22Rv1 (cell line): ENCODE measurements at regions not wholly inside any gene's neighbourhood (a gene's known extent, or its start where the extent isn't known, plus 50 kb on each side); places are given as distances from the start of the nearest gene placed in this dataset.

Experiments
- H3K27ac ChIP-seq: fragments of 450-650 bp; 2 replicates; pipeline ENCODE4 v1.5.1; 2017
- CTCF ChIP-seq: fragments of 450-650 bp; IDR thresholded peaks from 2 replicates; pipeline ENCODE4 v1.5.1; 2017; ENCODE audit warnings: mild to moderate bottlenecking
- ZFX ChIP-seq: fragments of 450-650 bp; IDR thresholded peaks from 2 replicates; pipeline ENCODE4 v1.6.1; 2017; ENCODE audit warnings: antibody characterized with exemption, borderline replicate concordance

GRCh38 chr18:42185486-42185885 lies 230.5 kb downstream of the PIK3C3 start:
- TF ChIP-seq ZFX (no peak), CTCF (no peak)
- no peak overlapping the region for H3K27ac ChIP-seq

GRCh38 chr18:42187611-42188380 lies 232.8 kb downstream of the PIK3C3 start:
- TF ChIP-seq ZFX (no peak), CTCF (no peak)
- H3K27ac ChIP-seq: no peak overlapping the region

GRCh38 chr18:42190643-42191042 lies 235.6 kb downstream of the PIK3C3 start:
- TF ChIP-seq CTCF (no peak), ZFX (no peak)
- H3K27ac ChIP-seq: no peak overlapping the region

- no peak for TF ChIP-seq CTCF
- TF ChIP-seq ZFX: no peak
- H3K27ac ChIP-seq: no peak overlapping the region
These were observed 237.5 kb downstream of the PIK3C3 start for GRCh38 chr18:42192251-42193248.

GRCh38 chr18:42196651-42197050 lies 241.6 kb downstream of the PIK3C3 start:
- no peak for TF ChIP-seq ZFX
- TF ChIP-seq CTCF: no peak
- no peak overlapping the region for H3K27ac ChIP-seq

GRCh38 chr18:42201137-42201536 lies 246.1 kb downstream of the PIK3C3 start:
- no peak overlapping the region for H3K27ac ChIP-seq
- no peak for TF ChIP-seq CTCF
- no peak for TF ChIP-seq ZFX

- no peak overlapping the region for H3K27ac ChIP-seq
- TF ChIP-seq ZFX (no peak), CTCF (no peak)
These were observed 256.2 kb downstream of the PIK3C3 start for GRCh38 chr18:42211201-42211600.
